ENCODE measurements at regions not wholly inside any gene's neighbourhood (a gene's known extent, or its start where the extent isn't known, plus 50 kb on each side); places are given as distances from the start of the nearest gene placed in this dataset.
"Not testable (repeated sequence)": the region's sequence is repeated elsewhere in the genome, so short reads cannot be mapped to it uniquely, and the experiment has no call there.

DNA sequence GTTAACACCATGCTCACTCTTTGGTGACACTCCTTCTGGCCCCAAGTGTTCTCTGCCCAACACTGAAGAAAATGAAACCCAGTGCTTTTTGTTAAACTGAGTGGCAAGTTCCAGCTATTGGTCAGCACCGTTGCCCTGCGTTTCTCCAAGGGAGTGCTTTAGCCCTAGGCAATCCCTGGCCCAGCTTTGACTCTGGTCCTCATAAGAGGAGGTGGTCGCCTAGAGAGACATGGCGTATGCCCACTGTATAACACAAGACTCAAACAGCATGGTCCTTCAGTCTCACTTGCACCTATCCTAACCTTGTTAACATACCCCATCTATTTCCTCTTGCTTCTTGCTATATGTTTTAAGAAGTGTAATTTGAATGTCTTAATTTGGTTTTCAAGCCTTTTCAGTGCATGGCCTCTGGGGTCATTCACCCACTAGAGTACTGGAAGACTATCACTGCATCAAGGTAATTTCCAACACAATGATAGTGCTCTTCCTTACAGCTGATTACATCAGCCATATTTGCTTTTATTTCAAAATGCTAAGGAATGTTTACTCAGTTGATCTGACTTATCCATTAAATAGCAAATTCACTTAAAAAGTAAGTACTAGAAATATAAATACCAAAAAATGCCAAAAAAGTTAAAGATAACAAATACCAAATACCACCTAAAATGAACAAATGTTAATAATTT lies 190.5 kb upstream of the SOX21 start:
- DNase-seq (ENCODE audit: low read depth) = no peak

DNA sequence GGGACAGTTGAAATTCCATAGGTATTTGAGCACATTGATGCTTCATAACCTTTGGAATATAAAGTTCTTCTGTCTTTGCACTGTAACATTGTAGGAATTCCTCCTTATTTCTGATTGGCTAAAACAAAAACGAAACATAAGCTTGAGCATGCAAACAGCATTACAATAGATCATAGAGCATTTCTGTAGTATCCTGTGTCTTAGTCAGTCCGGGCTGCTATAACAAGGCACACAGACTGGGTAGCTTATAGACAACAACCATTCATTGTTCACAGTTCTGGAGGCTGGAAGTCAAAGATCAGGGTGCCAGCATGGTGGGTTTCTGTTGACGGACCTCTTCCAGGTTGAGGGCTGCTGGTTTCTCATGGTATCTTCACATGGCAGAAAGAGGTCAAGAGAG lies 188.7 kb upstream of the SOX21 start:
- DNase-seq (ENCODE audit: low read depth) = no peak

DNA sequence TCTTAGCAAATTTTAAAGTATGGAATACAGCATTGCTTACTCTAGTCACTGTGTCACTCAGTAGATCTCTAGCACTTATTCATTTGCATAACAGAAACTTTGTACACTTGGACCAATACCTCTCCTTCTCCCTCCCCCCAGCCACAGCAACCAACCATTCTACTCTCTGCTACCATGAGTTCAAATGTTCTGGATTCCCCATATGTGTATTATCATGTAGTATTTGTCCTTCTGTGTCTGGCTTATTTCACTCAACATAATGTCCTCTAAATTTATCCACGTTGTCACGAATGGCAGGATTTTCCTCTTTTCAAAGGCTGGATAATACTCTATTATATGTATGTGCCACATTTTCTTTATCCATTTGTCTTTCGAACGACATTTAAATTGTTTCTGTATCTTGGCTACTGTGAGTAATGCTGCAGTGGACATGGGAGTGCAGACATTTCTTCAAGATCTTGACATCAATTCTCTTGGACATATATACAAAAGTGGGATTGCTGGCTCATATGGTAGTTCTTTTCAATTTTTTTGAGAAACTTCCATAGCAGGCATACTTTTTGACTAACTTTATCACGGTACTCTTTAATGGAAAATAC lies 184.5 kb upstream of the SOX21 start:
- DNase-seq (ENCODE audit: low read depth) = no peak

DNA sequence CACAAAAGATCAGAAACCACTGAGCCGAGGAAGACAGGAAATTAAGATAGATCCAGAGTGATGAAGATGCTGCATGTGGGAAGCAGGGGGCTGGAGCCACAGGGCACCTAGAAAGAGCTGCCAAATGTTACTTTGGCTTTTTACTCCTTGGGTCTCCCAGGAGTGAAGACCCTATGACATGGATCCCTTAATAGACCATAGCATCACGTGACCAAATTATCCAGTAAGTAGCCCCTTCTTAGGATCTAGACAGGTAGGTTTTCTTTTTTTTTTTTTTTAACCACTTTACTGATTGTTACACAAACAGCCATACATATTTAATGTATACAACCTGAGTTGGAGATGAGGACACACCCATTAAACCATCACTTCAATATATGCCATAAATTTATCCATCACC lies 183.9 kb upstream of the SOX21 start:
- DNase-seq (ENCODE audit: low read depth) = no peak

DNA sequence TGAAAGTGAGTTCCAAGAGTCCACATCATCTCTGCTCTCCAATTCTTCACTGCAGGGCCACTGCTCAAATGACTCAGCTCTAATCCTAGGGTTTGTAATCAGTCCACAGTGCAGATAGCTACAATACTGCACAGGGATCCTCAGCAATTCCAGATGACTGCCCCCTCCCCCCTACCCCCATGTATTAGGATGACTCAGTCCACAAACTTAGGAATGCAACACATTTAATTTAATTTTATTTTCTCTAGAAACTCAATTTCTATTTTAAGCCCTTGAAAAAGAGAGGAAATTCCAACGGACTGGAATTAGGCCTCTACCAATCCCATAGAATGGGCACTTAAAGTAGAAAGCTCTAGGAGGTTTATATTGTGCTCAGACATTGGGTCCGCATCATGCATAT lies 173.8 kb upstream of the SOX21 start:
- peak; percentile 69 for DNase-seq (ENCODE audit: low read depth)

DNA sequence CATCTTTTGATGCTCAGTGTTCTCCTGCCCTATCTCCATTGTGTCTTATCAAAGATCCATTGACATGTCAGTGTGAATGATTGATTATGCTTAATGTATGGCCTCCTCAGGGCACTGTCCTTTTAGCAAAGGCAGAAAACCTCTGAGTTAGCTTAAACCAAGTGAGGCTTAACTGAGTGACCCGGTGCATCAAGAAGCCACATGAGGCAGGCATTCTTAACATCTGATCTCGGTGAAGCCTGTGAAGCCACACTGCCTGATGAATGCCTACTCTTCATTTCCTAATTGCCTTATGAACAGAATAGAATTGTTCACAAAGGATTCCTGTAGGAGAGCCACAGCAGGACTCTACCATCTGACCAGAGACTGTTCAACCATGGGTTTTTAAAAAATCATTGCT lies 168.1 kb upstream of the SOX21 start:
- DNase-seq (ENCODE audit: low read depth) = no peak

DNA sequence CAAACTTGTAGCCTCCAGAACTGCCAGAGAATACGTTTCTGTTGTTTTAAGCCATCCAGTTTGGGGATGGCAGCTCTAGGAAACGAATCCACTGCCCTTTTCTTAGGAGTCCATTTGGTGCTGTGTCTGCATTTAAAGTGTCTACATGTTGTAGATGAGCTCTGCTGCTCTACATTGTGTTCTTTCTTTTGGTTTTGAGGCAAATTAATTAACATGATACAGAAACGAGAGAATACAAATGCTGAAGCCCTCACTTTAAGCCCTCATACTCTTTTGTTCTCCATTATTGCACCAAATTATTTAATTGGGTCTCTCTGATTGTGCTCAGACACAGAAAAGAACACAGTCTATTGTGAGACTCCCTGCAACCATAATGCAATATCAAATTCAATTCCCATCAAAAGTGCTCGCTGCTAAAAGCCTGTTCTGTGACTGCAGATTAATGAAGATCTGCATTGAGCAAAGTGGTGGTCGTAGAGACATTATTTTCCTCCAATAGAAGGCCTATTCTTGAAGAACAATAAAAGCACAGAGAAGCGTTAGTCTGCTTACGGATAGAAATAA lies 166.3 kb upstream of the SOX21 start:
- no peak for DNase-seq (ENCODE audit: low read depth)

DNA sequence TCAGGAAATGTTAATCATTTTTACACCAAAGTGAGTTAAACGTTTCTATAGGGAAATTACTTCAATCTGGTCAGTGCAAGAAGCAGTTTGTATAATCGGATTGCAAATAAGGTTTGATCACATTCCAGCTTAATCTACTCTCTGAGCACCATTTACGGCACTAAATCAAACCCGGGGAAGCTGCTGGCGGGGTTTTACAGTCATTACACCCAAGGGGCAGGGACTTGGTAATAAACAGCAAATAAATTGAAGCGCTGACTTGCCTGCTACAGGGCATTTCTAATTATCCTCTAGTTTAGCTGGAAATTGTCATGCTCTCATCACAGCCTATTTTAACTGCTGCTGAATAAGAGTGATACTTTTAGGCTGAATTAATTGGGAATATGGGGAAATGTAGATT lies 152.1 kb upstream of the SOX21 start:
- no peak for DNase-seq (ENCODE audit: low read depth)

DNA sequence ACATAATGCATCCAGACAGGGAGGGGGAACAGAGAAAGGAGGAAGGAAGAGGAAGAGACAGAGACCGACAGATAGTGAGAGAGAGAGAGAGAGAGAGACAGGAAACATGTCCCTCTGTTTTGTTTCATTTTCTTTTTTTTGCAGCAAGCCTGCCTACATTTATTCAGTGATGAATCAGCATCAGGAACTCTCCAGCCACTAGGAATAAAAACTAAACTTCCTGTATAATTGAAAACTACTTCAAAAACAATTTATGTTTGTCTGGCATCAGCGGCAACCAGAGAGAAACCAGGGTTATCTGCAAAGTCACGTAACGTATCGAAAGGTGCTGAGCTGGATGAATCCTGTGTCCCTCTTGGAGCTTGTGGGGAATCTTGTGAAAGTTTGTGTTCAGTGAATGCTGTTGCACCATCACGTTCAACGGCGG lies 148.6 kb upstream of the SOX21 start:
- DNase-seq (ENCODE audit: low read depth) = no peak

DNA sequence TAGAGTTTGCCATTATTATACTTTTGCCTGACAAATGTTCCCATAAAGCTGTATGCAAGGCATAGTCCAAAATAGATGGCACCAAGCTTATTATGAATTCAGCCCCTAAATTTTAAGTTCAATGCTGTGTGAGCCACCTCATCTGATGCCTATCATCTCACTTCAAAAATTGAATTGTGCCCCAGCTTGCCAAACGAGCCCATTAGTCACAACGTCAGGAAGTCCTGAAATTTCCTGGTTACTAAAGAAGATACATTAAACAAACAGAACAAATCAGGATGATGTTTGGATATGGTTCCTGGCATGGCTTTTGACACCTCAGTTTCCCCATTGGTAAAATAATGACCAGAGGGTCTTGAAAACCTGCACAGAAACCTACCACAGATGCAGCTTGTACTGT lies 147.5 kb upstream of the SOX21 start:
- DNase-seq (ENCODE audit: low read depth) = no peak

DNA sequence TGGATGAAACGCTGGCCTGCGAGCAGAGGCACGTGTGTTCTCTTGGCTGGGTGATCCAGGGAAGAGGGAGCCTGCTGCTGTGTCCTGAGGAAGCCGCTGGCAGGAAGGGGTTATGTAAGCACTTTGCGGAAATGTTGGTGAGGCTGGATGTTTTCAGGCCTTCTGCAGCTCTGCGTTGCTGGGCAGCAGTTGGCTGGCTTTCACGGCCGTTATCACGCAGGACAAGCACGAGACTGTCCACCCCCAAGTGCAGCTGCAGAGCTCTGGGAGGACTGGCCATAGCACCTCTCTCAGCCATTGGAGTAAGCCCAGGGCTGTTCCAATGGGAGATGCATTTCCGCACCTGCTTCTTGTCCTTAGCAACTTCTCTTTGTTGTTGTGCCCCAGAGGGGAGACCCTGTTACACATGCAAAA lies 146.9 kb upstream of the SOX21 start:
- peak; percentile 34 for DNase-seq (ENCODE audit: low read depth)

DNA sequence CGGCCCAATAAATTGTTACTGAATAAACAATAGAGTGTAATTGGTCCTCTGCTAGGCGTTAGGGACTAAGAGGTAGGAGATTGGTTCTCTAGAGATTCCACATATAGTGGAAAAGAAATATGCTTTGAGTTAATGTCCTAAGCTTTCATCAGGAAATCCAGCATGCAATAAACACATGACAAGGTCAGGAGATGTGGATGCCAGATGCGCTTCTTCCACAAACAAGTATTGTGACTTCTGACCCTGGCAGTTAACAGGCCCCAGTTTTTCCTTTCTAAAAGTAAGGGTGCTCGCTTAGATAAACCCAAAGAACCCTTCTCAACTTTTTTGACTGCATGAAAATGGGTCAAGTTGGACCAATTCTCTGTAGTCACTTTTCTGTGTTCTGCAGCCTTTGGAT lies 146.5 kb upstream of the SOX21 start:
- DNase-seq (ENCODE audit: low read depth) = no peak

DNA sequence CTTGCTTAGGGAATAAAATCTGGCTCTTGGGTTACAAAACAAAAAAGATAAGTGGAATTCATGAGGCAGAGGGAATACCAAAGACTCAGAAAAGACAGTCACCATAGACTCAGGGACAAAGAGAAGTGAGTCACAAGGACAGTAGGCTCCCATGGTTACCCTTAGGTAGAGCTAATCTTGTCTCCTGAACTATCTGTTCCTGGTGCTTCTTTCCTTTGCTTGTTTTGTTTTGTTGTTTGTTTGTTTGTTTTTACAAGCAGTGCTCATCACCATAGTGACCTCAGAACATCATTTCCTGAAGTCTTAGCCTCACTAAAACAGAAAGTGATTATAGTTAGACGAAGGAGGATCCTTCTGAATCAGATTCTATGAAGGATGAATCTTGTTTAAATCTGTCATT lies 142.3 kb upstream of the SOX21 start:
- no peak for DNase-seq (ENCODE audit: low read depth)

DNA sequence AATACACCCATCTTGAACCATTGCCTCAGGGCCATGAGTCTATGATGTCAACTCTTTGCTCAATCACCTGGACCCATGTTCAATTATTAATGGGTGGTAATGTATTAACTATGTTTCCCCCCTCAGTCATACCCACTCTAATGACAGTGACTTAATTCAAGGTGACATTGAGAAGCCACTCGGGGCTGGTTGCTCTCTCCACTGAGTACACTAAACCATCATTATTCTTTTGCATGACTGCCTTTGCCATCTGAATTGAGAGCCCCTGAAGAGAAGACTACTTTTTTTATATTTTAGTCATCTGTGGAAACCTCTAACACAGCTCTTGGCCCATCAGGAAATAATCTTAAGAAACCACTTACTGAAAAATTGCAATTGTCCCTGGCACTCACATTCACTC lies 139.2 kb upstream of the SOX21 start:
- no peak for DNase-seq (ENCODE audit: low read depth)

DNA sequence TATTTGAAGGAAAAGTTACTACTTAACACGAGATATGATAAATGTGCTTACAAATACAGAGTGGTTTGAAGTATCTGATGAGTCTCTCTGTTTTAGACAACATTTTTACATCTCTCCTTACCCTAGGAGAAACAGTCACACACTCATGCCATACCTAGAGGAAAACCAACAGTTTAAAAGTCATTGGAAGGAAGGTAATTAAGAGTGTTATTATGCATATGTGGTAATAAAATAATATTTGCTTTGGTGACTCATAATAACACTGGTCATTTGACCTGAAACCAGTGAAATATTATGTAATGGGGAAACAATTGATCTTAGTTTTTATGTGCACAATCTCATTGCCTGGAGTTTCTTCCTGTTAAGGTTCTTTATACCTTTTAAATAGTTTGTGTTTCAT lies 136.9 kb upstream of the SOX21 start:
- DNase-seq (ENCODE audit: low read depth) = no peak

DNA sequence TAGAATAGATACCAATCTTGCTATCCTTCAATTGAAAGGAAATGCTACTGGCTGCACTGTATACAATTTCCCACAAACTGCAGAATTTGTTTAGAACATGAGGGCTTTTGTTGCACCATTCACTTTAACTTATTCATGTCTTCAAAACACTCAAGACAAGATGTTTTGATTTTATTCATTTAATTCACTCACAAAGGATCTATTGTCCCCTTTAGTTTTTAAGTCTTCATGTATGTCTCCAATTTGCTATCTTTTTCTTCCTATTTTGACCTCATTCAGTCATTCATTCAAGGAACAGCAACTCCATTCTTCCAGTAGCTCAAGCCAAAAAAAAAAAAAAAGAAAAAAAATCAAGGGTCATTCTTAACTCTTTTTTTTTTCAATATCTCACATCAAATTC lies 130.6 kb upstream of the SOX21 start:
- no peak for DNase-seq (ENCODE audit: low read depth)

DNA sequence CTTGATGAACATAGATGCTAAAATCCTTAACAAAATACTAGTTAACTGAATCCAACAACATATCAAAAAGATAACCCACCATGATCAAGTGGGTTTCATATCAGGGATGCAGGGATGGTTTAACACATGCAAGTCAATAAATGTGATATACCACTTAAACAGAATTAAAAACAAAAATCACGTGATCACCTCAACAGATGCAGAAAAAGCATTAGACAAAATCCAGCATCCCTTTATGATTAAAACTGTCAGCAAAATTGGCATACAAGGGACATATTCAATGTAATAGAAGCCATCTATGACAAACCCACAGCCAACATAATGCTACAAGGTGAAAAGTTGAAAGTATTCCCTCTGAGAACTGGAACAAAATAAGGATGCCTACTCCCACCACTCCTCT lies 124.7 kb upstream of the SOX21 start:
- not testable (repeated sequence) for DNase-seq (ENCODE audit: low read depth)

DNA sequence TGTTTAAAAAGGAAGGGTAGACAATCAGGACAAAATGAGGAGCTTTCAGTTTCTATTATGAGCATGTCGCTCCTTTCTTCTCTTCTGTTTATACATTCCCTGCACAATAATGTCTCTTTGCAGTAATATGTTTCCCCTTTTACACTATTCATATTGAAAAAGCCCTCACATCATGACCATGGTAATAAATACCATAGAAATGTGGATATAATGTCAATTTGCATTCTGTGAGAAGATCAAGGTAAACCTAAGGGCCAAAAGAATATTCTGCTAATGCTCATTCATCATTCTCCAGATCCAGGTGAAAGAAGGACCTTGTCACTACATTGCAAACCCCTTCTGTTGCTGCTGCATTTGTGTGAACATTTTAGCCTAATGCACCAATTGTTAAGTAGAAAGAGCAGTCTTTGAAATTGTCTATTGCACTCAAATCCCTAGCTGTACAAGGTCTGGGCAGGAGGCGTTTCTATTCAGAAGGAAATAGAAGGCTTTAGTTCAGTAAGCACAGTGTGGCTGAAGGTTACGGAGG lies 117.6 kb upstream of the SOX21 start:
- no peak for DNase-seq (ENCODE audit: low read depth)

DNA sequence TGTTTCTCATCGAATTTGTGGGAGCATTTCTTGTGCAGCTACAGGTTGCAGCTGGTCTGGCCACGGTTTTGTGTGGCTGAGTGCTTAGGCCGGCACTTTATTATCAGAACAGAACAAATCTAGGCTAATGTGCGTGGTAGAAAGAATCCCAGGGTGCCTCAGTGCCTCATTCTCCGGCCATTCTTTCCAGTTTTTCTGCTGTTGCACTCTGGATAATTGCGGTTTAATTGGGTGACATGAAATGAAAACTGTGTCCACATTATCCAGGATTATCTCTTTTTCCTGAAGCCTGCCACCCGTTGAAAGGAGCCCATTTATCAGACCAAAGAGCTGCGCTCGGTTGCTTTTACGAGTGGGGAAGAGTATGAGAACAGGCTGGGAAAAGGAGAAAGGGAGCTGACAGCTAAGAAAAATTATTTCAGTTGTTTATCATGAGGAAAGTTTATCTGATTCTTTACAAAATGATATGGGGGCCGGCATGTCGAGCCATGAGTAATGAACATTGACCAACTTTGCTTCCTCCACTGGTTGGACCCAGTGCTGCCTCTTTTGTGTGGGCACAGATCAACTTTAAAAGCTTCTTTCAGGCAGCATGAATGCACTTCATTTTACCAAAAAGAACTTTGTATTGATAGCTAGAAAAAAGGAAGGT lies 117.0 kb upstream of the SOX21 start:
- no peak for DNase-seq (ENCODE audit: low read depth)

DNA sequence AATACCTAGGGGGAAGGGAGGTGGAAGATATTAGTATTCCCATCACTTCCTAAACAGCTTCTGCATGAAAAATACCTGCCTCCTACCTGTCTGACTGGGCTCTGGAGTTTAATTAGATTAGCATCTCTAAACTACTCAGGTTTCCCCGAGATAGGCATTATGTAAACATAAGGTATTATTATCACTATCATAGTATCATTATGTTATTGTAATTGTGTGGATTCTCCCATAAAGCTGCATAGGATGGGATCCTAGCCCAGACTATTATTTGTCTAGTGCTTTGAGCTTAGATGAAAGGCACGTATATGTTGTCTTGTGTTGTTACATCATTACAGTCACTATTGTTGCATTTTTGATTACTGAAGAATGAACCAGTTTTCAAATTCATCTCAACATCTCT lies 115.2 kb upstream of the SOX21 start:
- no peak for DNase-seq (ENCODE audit: low read depth)

DNA sequence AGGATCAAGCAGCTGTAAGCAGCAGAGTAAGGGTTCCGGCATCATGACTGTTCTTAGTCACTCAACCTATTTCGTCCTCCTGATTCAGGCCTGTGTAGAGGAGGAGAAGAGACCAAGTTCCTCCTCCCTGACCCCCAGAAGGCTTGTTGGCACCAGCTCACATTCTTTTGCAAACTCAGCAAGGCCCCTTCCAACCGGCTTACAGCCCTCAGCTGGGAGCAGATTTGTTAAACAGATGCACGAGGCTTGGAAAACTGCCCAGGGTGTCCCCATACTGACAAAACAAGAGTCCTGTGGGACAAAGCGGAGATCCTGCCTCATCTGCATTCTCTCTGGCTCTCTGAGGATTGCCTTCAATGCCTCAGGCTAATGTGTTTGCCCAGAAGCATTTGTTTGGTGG lies 113.2 kb upstream of the SOX21 start:
- DNase-seq (ENCODE audit: low read depth) = no peak

DNA sequence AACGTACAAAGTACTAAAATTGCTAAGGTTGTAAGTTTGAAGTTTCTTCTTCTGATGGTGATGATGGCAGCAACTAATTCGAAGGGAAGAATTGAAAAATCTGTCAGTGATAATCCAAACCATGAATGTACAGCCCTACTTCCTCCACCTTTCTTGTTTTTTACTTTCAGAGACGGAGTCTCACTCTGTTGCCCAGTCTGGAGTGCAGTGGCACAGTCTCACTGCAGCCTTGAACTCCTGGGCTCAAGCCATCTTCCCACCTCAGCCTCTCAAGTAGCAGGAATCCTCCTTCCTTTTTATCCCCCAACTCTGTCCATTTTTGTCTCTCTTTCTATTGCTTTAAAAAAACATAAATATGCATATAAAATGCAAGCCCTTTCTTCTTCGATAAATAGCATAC lies 112.3 kb upstream of the SOX21 start:
- DNase-seq (ENCODE audit: low read depth) = no peak

DNA sequence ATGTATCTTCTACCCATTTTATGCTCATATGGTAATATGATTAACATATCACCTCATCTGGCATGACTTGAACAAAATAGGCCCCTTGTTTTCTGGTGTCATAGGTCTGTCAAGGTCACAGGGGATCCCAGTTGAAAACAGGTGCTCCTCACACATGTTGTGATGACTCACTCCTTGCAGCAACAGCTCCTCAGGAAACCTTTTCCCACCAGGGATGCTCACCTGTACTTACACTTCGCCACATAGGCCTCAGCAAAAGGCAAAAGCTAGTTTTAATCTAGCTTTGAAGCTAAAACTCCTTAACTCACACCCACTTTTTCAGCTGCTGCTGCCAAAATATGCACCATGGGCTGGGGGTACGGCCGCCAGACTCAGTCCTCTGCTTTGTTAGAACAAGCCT lies 110.0 kb upstream of the SOX21 start:
- DNase-seq (ENCODE audit: low read depth) = no peak

All from GM04503 (cell line).